ENCODE measurements at regions not wholly inside any gene's neighbourhood (a gene's known extent, or its start where the extent isn't known, plus 50 kb on each side); places are given as distances from the start of the nearest gene placed in this dataset.

GRCh38 chr19:29436591-29437103 lies 89.1 kb upstream of the VSTM2B start:
- WGBS, 2 experiments (ENCODE audit: low coverage in 1 of 2, low lambda C conversion rate in 2 of 2, missing lambda C conversion rate in 2 of 2): 53 to 63% methylated on average over 11 of the region's 11 CpGs
- in situ Hi-C loops (cut with MboI): no loop called here
- no peaks in the 10 kb centered on the region for H3K9me3 ChIP-seq (ENCODE audit: low read depth)

DNA sequence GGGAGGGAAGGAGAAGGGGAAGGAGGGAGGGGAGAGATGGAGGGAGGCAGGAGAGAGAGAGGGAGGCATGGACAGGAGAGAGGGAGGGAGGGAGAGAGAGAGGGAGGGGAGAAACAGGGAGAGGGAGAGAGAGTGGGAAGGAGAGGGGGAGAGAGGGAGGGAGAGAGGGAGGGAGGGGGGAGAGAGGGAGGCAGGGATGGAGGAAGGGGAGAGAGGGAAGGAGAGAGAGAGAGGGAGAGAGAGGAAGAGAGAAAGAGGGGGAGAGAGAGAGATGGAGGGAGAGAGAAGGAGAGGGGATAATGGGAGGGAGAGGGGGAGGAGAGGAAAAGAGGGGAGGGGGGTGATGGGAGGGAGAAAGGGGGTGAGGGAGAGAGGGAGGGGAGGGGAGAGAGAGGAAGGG lies 86.8 kb upstream of the VSTM2B start:
- H3K27ac ChIP-seq: no peak overlapping the region
- H4K20me1 ChIP-seq (ENCODE audit: insufficient read depth): no peaks in the 10 kb centered on the region
- TF ChIP-seq EZH2phosphoT487 (IDR thresholded peaks at IDR 0.05; ENCODE audit: insufficient read depth, low read depth): no peak
- no peak for TF ChIP-seq EZH2 (IDR thresholded peaks at IDR 0.05; ENCODE audit: insufficient read depth, poor library complexity, severe bottlenecking)
- no peak overlapping the region for H3K4me3 ChIP-seq
- DNase-seq: no peak
- H3K9me2 ChIP-seq (ENCODE audit: insufficient read depth): no peaks in the 10 kb centered on the region
- H3K4me1 ChIP-seq (ENCODE audit: insufficient read depth): no peaks in the 10 kb centered on the region
- H3K79me2 ChIP-seq (ENCODE audit: insufficient read depth): no peaks in the 10 kb centered on the region
- no peak overlapping the region for H3K4me2 ChIP-seq (ENCODE audit: unreplicated experiment)
- no peaks in the 10 kb centered on the region for H3K36me3 ChIP-seq (ENCODE audit: low read depth)
- in situ Hi-C loops (cut with MboI): no loop called here
- no peak overlapping the region for H2AFZ ChIP-seq
- no peaks in the 10 kb centered on the region for H3K27me3 ChIP-seq (replicated peaks; ENCODE audit: insufficient read depth)
- no peaks in the 10 kb centered on the region for H3F3A ChIP-seq (ENCODE audit: insufficient read depth)
- H3K9me3 ChIP-seq (ENCODE audit: low read depth): no peaks in the 10 kb centered on the region
- no peak overlapping the region for H3K9ac ChIP-seq

More at GRCh38 chr19:29436591-29437103, 89.1 kb upstream of the VSTM2B start:
- H3K79me2 ChIP-seq (ENCODE audit: insufficient read depth): no peaks in the 10 kb centered on the region
- H3K4me2 ChIP-seq (ENCODE audit: unreplicated experiment): no peak overlapping the region
- no peak overlapping the region for H3K9ac ChIP-seq
- no peaks in the 10 kb centered on the region for H3F3A ChIP-seq (ENCODE audit: insufficient read depth)
- no peak for DNase-seq
- H4K20me1 ChIP-seq (ENCODE audit: insufficient read depth): no peaks in the 10 kb centered on the region
- no peaks in the 10 kb centered on the region for H3K27me3 ChIP-seq (replicated peaks; ENCODE audit: insufficient read depth)
- no peaks in the 10 kb centered on the region for H3K4me1 ChIP-seq (ENCODE audit: insufficient read depth)
- H3K4me3 ChIP-seq: no peak overlapping the region
- no peak overlapping the region for H2AFZ ChIP-seq
- no peaks in the 10 kb centered on the region for H3K36me3 ChIP-seq (ENCODE audit: low read depth)
- no peak for TF ChIP-seq EZH2 (IDR thresholded peaks at IDR 0.05; ENCODE audit: insufficient read depth, poor library complexity, severe bottlenecking)
- no peak for TF ChIP-seq EZH2phosphoT487 (IDR thresholded peaks at IDR 0.05; ENCODE audit: insufficient read depth, low read depth)
- H3K9me2 ChIP-seq (ENCODE audit: insufficient read depth): no peaks in the 10 kb centered on the region
- no peak overlapping the region for H3K27ac ChIP-seq

GRCh38 chr19:29439688-29440550 lies 85.9 kb upstream of the VSTM2B start:
- H3K36me3 ChIP-seq (ENCODE audit: low read depth): no peaks in the 10 kb centered on the region
- no peaks in the 10 kb centered on the region for H3K9me3 ChIP-seq (ENCODE audit: low read depth)
- TF ChIP-seq EZH2phosphoT487 (IDR thresholded peaks at IDR 0.05; ENCODE audit: insufficient read depth, low read depth): no peak
- no peak for TF ChIP-seq EZH2 (IDR thresholded peaks at IDR 0.05; ENCODE audit: insufficient read depth, poor library complexity, severe bottlenecking)
- H3K4me3 ChIP-seq: no peak overlapping the region
- H3K4me1 ChIP-seq (ENCODE audit: insufficient read depth): no peaks in the 10 kb centered on the region
- no peak overlapping the region for H3K4me2 ChIP-seq (ENCODE audit: unreplicated experiment)
- H3K79me2 ChIP-seq (ENCODE audit: insufficient read depth): no peaks in the 10 kb centered on the region
- 56 to 63% methylated on average over 21 to 33 of the region's 34 CpGs for WGBS, 2 experiments (ENCODE audit: low coverage in 1 of 2, low lambda C conversion rate in 2 of 2, missing lambda C conversion rate in 2 of 2)
- in situ Hi-C loops (cut with MboI): no loop called here
- no peak for DNase-seq
- H3K9me2 ChIP-seq (ENCODE audit: insufficient read depth): no peaks in the 10 kb centered on the region
- no peak overlapping the region for H3K9ac ChIP-seq
- no peaks in the 10 kb centered on the region for H3K27me3 ChIP-seq (replicated peaks; ENCODE audit: insufficient read depth)
- H2AFZ ChIP-seq: no peak overlapping the region
- no peaks in the 10 kb centered on the region for H3F3A ChIP-seq (ENCODE audit: insufficient read depth)
- H4K20me1 ChIP-seq (ENCODE audit: insufficient read depth): no peaks in the 10 kb centered on the region
- no peak overlapping the region for H3K27ac ChIP-seq

DNA sequence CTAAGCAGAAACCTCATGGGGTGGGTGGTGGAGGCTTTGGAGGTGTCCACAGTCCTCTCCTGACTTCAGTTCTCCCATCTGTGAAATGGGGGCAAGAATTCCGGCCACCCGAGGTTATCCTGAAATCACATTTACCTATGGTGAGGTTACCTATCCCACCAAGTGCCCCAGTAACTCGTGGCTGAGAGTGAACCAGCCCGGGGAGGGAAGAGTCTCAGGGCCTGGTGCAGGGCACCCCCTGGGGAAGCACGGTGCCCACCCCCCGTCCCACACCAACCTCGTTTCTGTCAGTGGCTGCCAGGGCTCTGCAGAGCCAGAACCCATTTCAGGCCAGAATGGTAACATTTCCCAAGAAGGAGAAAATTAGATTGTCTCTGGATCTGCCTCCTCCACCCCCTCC lies 83.7 kb upstream of the VSTM2B start:
- no peak for DNase-seq
- H3K27me3 ChIP-seq (replicated peaks; ENCODE audit: insufficient read depth): no peaks in the 10 kb centered on the region
- no peaks in the 10 kb centered on the region for H3K4me1 ChIP-seq (ENCODE audit: insufficient read depth)
- 31 to 34% methylated on average over 7 of the region's 7 CpGs for WGBS, 2 experiments (ENCODE audit: low coverage in 1 of 2, low lambda C conversion rate in 2 of 2, missing lambda C conversion rate in 2 of 2)
- no peak overlapping the region for H3K27ac ChIP-seq
- no peaks in the 10 kb centered on the region for H3K36me3 ChIP-seq (ENCODE audit: low read depth)
- no peaks in the 10 kb centered on the region for H3K9me3 ChIP-seq (ENCODE audit: low read depth)
- H3K9ac ChIP-seq: no peak overlapping the region
- H3K9me2 ChIP-seq (ENCODE audit: insufficient read depth): no peaks in the 10 kb centered on the region
- H3K79me2 ChIP-seq (ENCODE audit: insufficient read depth): no peaks in the 10 kb centered on the region
- H2AFZ ChIP-seq: no peak overlapping the region
- in situ Hi-C loops (cut with MboI): no loop called here
- no peaks in the 10 kb centered on the region for H4K20me1 ChIP-seq (ENCODE audit: insufficient read depth)
- TF ChIP-seq EZH2 (IDR thresholded peaks at IDR 0.05; ENCODE audit: insufficient read depth, poor library complexity, severe bottlenecking) (no peak), EZH2phosphoT487 (IDR thresholded peaks at IDR 0.05; ENCODE audit: insufficient read depth, low read depth) (no peak)
- no peaks in the 10 kb centered on the region for H3F3A ChIP-seq (ENCODE audit: insufficient read depth)
- no peak overlapping the region for H3K4me3 ChIP-seq
- no peak overlapping the region for H3K4me2 ChIP-seq (ENCODE audit: unreplicated experiment)
